ENCODE measurements at regions not wholly inside any gene's neighbourhood (a gene's known extent, or its start where the extent isn't known, plus 50 kb on each side); places are given as distances from the start of the nearest gene placed in this dataset.

DNA sequence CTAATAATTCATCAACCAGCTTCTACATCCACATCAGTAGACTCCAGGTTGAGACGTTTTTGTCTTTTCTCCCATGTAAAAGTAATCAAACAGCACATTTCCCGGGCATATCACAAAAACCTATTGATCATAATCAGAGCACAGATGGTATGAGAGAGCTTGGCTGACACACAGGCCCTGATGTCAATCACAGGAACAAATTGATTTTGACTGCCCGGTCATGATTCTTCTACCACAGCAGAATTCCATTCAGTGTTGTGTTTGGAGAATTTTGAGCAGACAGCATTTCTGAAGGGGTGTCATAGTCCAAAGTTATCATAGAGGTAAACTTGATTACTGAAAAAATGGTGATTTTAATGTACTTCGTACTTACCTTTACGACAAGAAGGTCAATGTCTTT is 351.1 kb downstream of the ZSWIM6 start (continued):
- TF ChIP-seq, protein P1, sequence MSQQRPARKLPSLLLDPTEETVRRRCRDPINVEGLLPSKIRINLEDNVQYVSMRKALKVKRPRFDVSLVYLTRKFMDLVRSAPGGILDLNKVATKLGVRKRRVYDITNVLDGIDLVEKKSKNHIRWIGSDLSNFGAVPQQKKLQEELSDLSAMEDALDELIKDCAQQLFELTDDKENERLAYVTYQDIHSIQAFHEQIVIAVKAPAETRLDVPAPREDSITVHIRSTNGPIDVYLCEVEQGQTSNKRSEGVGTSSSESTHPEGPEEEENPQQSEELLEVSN (IDR thresholded peaks at IDR 0.05), result no peak
- TF ChIP-seq CHD1 (IDR thresholded peaks at IDR 0.05; ENCODE audit: low read depth, low read length) (no peak), TEAD4 (IDR thresholded peaks at IDR 0.05; ENCODE audit: low read depth, low read length) (no peak)
